ENCODE measurements at regions not wholly inside any gene's neighbourhood (a gene's known extent, or its start where the extent isn't known, plus 50 kb on each side); places are given as distances from the start of the nearest gene placed in this dataset.
A peak's percentile ranks its signal among the peaks of the same experiment; 100 is the strongest.

DNA sequence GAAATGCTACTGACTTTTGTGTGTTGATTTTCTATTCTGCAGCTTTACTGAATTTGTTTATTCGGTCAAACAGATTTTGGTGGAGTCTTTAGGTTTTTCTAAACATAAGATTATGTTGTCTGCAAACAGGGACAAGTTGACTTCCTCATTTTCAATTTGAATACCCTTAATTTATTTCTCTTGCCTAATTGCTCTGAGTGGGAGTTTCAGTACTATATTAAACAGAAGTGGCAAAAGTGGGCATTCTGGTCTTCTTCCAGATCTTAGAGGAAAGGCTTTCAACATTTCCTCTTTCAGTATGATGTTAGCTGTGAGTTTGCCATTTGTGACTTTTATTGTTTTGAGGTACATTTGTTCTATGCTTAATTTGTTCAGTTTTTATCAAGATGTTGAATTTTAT lies 268.5 kb downstream of the WNT5A start:
- no peak for DNase-seq

GRCh38 chr3:55207744-55208143 lies 279.4 kb downstream of the WNT5A start:
- no peak for DNase-seq

DNA sequence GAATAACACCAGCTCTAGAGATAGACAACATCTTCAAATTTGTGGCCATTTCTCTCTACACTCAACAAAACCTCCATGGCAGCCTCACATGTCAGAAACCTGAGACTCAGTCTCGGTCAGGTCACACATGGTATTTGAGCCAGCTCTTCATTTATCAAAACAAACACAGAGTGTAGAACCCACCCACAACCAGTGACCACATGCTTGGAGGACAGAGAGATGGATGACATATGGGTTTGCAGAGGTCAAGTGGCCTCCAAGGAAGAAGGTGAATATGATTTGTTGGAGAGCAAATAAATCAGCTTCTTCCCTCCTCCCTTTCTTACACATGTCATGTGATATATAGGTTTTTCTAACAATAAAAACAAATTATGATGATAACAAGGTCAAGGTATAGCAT lies 278.1 kb upstream of the LRTM1 start:
- no peak for DNase-seq

DNA sequence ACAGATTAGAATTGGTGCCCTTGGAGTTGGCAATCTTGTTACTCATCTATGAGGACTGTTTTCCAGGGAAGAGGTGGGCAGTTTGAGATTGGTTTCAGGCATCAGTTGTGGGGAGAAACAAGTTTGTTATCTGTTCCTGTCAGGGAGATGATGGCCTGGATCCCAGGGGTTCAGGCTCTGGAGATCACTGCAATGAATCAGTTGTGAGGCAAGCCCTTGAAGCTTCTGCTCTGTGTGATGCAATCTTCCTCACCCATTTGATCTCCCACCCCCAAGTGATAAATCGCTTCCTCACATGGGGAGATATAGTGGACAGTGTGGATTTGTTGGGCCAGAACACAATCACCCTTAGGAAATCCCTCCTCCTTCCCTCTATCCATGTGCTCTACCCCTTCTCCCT lies 276.6 kb upstream of the LRTM1 start:
- peak; percentile 15 for DNase-seq

DNA sequence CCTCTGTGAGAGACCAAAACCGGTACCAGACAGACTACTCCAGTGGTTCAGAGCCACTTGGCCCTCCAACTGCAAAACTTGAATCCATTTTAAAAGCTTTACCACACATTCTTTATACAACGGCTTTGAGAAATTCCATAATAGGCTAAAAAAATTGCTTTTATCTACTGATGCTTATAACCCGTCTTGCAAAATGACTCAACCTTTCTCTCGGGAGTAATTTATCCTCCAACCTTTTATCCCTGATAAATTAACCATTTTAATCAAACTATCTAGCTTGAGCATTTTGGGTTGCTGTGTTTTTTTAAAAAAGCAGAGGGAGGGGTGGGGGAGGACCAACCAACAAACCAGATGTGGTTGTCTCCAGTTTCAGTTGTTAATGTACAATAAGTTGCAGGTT lies 275.7 kb upstream of the LRTM1 start:
- DNase-seq, result no peak

DNA sequence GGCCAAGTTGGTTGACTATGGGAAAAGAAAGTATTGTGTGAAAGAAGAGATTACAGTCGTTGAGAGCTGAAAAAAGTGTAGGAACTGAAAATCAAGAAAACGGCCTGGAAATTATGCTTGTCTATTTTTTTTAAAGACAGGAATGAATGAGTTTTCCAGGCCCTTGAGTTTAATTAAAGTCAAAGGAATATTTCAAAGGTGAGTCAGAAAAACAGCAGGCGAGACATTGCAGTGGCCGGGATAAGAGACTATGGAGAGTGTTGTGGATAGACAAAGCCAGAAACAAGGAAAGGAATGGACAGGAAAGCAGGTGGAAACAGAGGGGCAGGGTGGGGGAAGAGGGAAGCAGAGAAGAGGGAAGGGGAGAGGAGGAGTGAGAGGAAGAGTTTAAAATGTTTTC lies 275.1 kb upstream of the LRTM1 start:
- DNase-seq, result peak; percentile 63

DNA sequence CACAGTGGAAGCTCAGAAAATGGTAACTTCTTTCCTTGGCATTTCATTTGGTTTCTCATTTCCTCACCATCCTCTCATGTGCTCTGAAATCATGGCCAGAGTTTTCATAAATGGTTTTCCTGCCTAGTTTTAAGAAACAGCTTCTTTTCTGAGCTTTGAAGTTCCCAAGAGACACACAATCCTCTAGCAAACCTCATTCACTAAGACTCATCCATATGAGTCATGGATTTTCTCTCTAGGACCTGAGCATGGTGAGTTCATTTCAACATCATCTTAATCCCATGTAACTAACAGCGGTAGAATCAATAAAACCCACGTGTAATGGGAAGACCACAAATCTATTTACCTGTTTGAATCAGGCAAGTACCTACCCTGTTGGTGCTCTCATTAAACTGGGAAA lies 274.5 kb upstream of the LRTM1 start:
- peak; percentile 90 for DNase-seq

GRCh38 chr3:55201779-55202178 lies 273.9 kb upstream of the LRTM1 start:
- DNase-seq, result no peak

- no peak for DNase-seq
Measured at GRCh38 chr3:55200906-55201305, 273.0 kb upstream of the LRTM1 start.

DNA sequence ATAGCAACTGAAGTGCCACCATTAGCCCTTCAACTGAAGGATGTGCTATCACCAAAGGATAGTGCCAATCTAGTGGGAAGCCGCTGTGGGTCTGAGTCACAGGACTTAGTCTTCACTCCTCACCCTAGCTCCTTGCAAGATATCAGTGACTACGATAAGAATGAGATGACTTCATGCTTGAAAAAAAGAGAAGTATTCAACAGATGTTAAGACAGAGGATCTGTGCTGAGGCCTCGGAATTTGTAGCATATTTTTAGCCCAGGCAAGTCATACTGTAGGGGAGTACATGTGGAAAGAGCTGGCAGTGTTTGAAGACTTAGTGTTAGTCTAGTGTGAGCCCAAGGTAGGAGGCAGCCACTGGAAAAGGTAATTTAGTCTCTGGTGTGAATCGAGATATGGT lies 270.7 kb upstream of the LRTM1 start:
- peak; percentile 93 for DNase-seq

DNA sequence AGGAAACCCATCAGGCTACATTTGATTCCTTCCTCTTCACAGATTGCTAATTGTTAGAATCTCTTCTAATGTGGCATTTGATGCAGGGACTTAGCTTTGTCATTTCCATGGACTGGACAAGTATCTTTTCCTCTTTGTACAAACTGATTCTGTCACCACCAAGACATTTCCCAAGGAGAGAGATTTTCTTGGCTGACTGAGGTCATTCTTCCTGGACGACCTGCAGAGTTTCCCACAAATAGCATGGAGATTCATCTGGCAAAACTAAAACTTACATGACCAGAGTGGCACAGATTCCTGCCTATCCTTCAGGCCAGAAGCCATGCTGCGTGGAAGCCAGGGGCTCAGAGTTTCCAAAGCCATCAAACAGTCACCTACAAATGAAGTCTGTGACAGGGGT lies 269.2 kb upstream of the LRTM1 start:
- no peak for DNase-seq

- no peak for DNase-seq
Measured at GRCh38 chr3:55196495-55196894, 268.6 kb upstream of the LRTM1 start.

DNA sequence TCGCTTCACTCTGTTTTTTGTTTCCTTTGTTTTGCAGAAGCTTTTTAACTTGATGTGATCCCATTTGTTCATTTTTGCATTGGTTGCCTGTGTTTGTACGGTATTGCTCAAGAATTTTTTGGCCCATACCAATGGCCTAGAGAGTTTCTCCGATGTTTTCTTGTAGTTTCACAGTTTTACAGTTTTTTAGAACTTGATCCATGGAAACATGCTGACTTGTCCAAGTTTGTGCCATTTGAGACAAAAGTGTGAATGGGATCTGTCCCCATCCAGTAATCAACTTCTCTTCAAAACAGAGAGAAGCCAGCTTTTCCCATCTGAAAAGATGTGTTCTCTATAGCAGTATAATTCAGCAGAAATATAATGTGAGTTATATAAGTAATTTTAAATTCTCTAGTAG lies 266.5 kb upstream of the LRTM1 start:
- DNase-seq, result no peak

- peak; percentile 98 for DNase-seq
Measured at GRCh38 chr3:55191911-55192775, 264.3 kb upstream of the LRTM1 start.

DNA sequence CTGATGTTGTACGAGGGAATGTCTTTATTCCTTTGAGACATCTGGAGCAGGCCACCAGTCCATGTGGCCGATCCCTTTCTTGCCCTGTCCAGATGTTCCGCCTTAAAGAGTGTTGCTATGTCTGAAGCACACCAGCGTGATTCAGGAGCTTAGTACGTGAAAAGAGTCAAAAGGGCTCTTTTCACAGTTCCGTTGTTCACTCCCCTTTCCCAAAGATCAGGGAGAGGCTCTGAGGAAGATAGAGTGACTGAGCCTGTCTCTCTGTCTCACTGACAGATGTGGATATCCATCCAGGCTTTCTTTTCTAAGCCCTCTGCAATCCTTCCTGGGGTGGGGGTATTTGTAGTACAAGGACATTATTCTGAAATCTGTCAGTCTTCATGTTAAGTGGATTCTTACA lies 262.5 kb upstream of the LRTM1 start:
- no peak for DNase-seq

GRCh38 chr3:55189359-55189801 lies 261.5 kb upstream of the LRTM1 start:
- DNase-seq, result peak; percentile 73

DNA sequence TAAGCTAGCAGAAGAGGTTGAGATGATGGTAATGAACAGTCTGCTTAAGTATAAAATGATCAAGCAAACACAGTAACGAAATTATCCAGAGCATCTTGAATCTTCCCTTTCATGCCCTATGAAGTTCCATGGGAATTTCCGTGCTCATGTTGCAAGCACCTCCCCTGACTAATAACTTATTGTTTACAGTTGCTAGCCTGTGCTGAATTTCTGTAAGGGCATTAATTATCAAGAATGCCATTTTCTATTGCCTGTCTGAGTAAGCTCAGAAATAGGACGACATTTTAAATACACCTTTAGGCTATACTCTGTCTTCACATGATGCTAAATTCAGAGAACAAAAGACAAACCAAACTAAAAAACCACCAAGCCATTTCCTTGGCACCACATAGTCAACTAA lies 257.5 kb upstream of the LRTM1 start:
- DNase-seq, result peak; percentile 77

DNA sequence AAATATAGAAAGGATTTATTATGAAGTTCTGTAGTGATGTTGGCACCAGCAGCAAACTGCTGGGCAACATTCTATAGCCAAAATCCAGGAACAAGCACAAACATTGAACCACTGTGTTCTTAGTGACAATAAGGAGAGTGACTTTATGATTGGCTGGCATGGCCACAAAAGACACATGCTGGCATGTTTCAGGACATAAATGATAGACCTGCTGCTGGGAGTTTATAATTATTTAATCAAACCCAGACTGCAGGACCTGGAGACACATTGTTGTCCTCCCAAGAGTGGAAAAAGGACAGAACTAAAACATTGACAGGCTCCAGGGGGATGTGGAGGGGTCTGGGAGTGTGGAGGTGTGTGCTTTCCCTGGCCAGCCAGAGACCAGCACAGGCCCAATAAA lies 255.3 kb upstream of the LRTM1 start:
- no peak for DNase-seq

DNA sequence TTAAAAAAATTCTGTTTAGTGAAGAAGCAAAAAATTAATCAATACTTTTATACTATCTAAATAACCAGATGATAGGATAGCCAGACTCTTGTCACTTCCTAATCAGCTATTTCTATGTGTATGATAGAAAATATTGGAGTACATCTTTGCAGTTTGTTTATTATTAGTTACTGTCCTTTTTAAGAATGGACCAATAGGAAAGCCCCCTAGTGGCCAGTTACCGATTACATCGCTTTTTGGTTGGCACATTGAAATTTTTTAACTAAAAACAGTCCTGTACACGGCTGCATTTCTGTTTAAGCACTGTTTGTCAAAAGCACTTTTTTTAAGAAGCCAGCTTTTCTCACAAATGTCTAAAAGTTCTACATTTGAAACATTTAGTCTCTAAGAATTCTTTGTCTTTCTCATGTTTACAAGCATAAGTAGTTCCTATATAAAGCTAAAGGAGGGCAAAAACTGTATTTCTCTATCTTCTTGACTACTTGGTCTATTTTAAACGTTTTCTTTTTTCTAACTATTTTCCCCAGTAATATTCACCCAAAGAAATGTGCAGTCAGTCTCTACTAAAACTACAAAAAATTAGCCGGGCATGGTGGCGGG lies 253.2 kb upstream of the LRTM1 start:
- peak; percentile 71 for DNase-seq

GRCh38 chr3:55180161-55180560 lies 252.3 kb upstream of the LRTM1 start:
- DNase-seq, result peak; percentile 65

DNA sequence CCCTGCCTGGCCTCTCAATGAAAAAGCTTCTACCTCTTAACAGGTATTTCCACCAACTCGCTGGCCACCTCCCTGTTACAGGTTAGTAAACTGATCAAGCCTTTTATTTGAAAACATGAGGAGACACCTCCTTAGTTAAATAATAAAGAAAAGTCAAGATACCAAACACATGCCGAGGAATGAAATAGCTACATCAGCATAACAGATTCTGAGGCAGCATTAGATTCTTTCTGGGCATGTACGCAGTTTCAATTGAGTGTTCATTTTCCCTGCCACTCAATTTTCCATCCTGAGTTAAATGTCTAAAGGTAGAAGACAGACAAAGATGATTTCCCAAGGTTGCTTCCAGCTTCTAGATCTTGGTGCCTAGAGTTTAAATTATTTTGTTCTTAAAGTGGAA lies 250.5 kb upstream of the LRTM1 start:
- no peak for DNase-seq

DNA sequence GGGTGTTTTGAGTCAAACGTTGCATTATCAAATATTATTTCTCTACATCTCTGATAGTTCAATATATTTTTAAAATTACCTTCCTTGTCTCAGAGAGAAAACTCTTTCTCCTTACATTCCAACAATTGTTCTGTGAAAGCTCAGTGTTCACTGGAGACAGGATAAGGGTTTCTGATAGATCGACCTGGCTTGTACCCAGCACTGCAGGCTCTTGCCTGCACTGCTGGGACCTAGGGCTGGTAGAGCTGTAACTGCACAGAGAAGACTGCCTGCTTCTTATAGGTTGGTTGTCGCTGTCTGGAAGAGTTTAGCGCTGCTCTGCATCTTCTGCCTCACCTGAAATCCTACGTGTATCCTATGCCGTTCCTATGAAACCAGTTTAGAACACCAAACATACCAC lies 249.9 kb upstream of the LRTM1 start:
- no peak for DNase-seq

GRCh38 chr3:55175423-55175822 lies 247.6 kb upstream of the LRTM1 start:
- no peak for DNase-seq

- peak; percentile 27 for DNase-seq
Measured at GRCh38 chr3:55174747-55175146, 246.9 kb upstream of the LRTM1 start.

GRCh38 chr3:55173504-55173903 lies 245.6 kb upstream of the LRTM1 start:
- DNase-seq, result no peak

All from HCEC 1CT (cell line).